H1 (cell line): ENCODE measurements at regions not wholly inside any gene's neighbourhood (a gene's known extent, or its start where the extent isn't known, plus 50 kb on each side); places are given as distances from the start of the nearest gene placed in this dataset.
A peak's percentile ranks its signal among the peaks of the same experiment; 100 is the strongest.

Experiments used
- CTCF ChIA-PET: fragments of 300-600 bp; sonication (Branson Sonifier 250); formaldehyde crosslinking; loops from one replicate; lab custom pipeline; 2021; ENCODE audit not compliant: partially characterized antibody; lab: Charles Lee
- POLR2A ChIA-PET: fragments of 300-600 bp; sonication (Branson Sonifier 250); formaldehyde crosslinking; loops from one replicate; lab custom pipeline; 2021; ENCODE audit warnings: inconsistent platforms; ENCODE audit not compliant: partially characterized antibody; lab: Charles Lee
- DNase-seq, 2 experiments: peaks; one replicate each; pipeline versions ENCODE4 v3.0.0 to v3.0.0-alpha.2; 2010 to 2022; ENCODE audit warnings: low spot score in 2 of 2, low read depth in 1 of 2, mixed read lengths in 1 of 2
- FAIRE-seq: peaks from 2 replicates; lab custom pipeline; 2011; peaks lifted over from hg19 to GRCh38; lab: Jason Lieb, UNC
- H2AFZ ChIP-seq: 2 replicates; pipeline ENCODE4 v1.8.1; 2012; ENCODE audit warnings: low read length, inconsistent platforms
- H2AK5ac ChIP-seq: 2 replicates; pipeline ENCODE4 v1.6.1; 2013; ENCODE audit warnings: low read depth, low read length
- H2BK120ac ChIP-seq: replicated peaks from 2 replicates; pipeline ENCODE3; 2013; ENCODE audit warnings: low read depth, low read length, inconsistent platforms
- H2BK12ac ChIP-seq: 2 replicates; pipeline ENCODE4 v1.6.1; 2013; ENCODE audit warnings: low read depth, low read length
- H2BK15ac ChIP-seq: 2 replicates; pipeline ENCODE4 v1.6.1; 2013; ENCODE audit warnings: low read length
- H2BK20ac ChIP-seq: 2 replicates; pipeline ENCODE4 v1.6.1; 2013; ENCODE audit warnings: low read length
- H2BK5ac ChIP-seq: 2 replicates; pipeline ENCODE4 v1.6.1; 2013; ENCODE audit warnings: low read depth, low read length
- H3K14ac ChIP-seq: 2 replicates; pipeline ENCODE4 v1.6.1; 2013; ENCODE audit warnings: inconsistent platforms; ENCODE audit not compliant: insufficient read length
- H3K18ac ChIP-seq: 2 replicates; pipeline ENCODE4 v1.6.1; 2013; ENCODE audit warnings: low read length; ENCODE audit errors: extremely low read depth
- H3K23ac ChIP-seq: 2 replicates; pipeline ENCODE4 v1.6.1; 2013; ENCODE audit warnings: inconsistent platforms; ENCODE audit not compliant: insufficient read length
- H3K23me2 ChIP-seq: 2 replicates; pipeline ENCODE4 v1.6.1; 2013; ENCODE audit warnings: low read depth, low read length
- H3K27ac ChIP-seq: 2 replicates; pipeline ENCODE4 v1.6.1; 2011; ENCODE audit warnings: low read depth, low read length, inconsistent platforms
- H3K27me3 ChIP-seq, 4 experiments: replicated peaks in 1 of 4; 1 replicate in 1 of 4; 2 replicates in 3 of 4; pipeline versions ENCODE4 v1.6.1 to v1.8.1; 2011 to 2013; ENCODE audit warnings: low read length in 3 of 4, mild to moderate bottlenecking in 3 of 4, inconsistent platforms in 2 of 4, mixed read lengths in 2 of 4, moderate library complexity in 1 of 4; ENCODE audit not compliant: control insufficient read depth in 3 of 4, insufficient read depth in 3 of 4; ENCODE audit errors: extremely low read depth in 1 of 4
- H3K36me3 ChIP-seq, 4 experiments: 2 replicates each; pipeline versions ENCODE4 v1.6.1 to v1.8.1; 2011 to 2013; ENCODE audit warnings: mild to moderate bottlenecking in 4 of 4, low read length in 3 of 4, moderate library complexity in 2 of 4, control low read depth in 1 of 4, inconsistent platforms in 1 of 4; ENCODE audit not compliant: insufficient read depth in 4 of 4, control insufficient read depth in 2 of 4
- H3K4ac ChIP-seq: replicated peaks from 2 replicates; pipeline ENCODE3; 2013; ENCODE audit warnings: low read length, low read depth, mixed read lengths, inconsistent platforms; ENCODE audit not compliant: insufficient read length
- H3K4me1 ChIP-seq, 4 experiments: replicated peaks in 1 of 4; 1 replicate in 1 of 4; 2 replicates in 3 of 4; pipeline versions ENCODE4 v1.6.1 to v1.8.1; 2011 to 2013; ENCODE audit warnings: low read length in 3 of 4, inconsistent platforms in 2 of 4, mixed read lengths in 1 of 4; ENCODE audit not compliant: insufficient read depth in 4 of 4, control insufficient read depth in 3 of 4
- H3K4me2 ChIP-seq, 2 experiments: 2 replicates each; pipeline versions ENCODE4 v1.6.1 to v1.8.1; 2011 to 2013; ENCODE audit warnings: low read depth in 2 of 2, low read length in 2 of 2, control low read depth in 1 of 2, inconsistent platforms in 1 of 2, mild to moderate bottlenecking in 1 of 2; ENCODE audit not compliant: insufficient read depth in 1 of 2
- H3K4me3 ChIP-seq, 4 experiments: fragments of 200-600, 300-600 bp in 1 of 4; sonication (generic), shearing (Covaris generic), sonication (Bioruptor Twin) in 1 of 4; 2 replicates each; pipeline versions ENCODE4 v1.5.1 to v1.8.1; 2011 to 2016; ENCODE audit warnings: low read length in 4 of 4, low read depth in 3 of 4, control low read depth in 2 of 4, inconsistent platforms in 2 of 4, mild to moderate bottlenecking in 2 of 4, mixed read lengths in 1 of 4, moderate library complexity in 1 of 4; ENCODE audit not compliant: insufficient read depth in 2 of 4; ENCODE audit errors: extremely low read depth in 1 of 4
- H3K56ac ChIP-seq: replicated peaks from 2 replicates; pipeline ENCODE3; 2013; ENCODE audit warnings: low read depth, mild to moderate bottlenecking, mixed read lengths, low read length, inconsistent platforms; ENCODE audit not compliant: insufficient read length
- H3K79me1 ChIP-seq: 2 replicates; pipeline ENCODE4 v1.6.1; 2013; ENCODE audit warnings: low read depth, low read length, control low read depth
- H3K79me2 ChIP-seq, 2 experiments: 2 replicates each; pipeline versions ENCODE4 v1.6.1 to v1.8.1; 2012 to 2013; ENCODE audit warnings: low read length in 2 of 2, mild to moderate bottlenecking in 2 of 2, inconsistent platforms in 1 of 2; ENCODE audit not compliant: insufficient read depth in 2 of 2, control insufficient read depth in 1 of 2
- H3K9ac ChIP-seq, 4 experiments: replicated peaks in 1 of 4; 1 replicate in 1 of 4; 2 replicates in 3 of 4; pipeline versions ENCODE4 v1.6.1 to v1.8.1; 2011 to 2013; ENCODE audit warnings: low read depth in 3 of 4, low read length in 3 of 4, control low read depth in 2 of 4, mild to moderate bottlenecking in 2 of 4, moderate library complexity in 2 of 4, inconsistent platforms in 1 of 4; ENCODE audit errors: extremely low read depth in 1 of 4
- H3K9me3 ChIP-seq, 2 experiments: 2 replicates each; pipeline versions ENCODE4 v1.6.1 to v1.8.1; 2012 to 2013; ENCODE audit warnings: mild to moderate bottlenecking in 2 of 2, moderate library complexity in 2 of 2, control low read depth in 1 of 2, inconsistent platforms in 1 of 2, low read depth in 1 of 2, low read length in 1 of 2, mixed read lengths in 1 of 2; ENCODE audit not compliant: insufficient read depth in 2 of 2
- H4K20me1 ChIP-seq, 2 experiments: replicated peaks in 1 of 2; 2 replicates each; pipeline versions ENCODE3 to v1.8.1; 2011 to 2013; ENCODE audit warnings: inconsistent platforms in 2 of 2, low read length in 2 of 2, mild to moderate bottlenecking in 1 of 2; ENCODE audit not compliant: insufficient read depth in 2 of 2, control insufficient read depth in 1 of 2
- H4K5ac ChIP-seq: 2 replicates; pipeline ENCODE4 v1.6.1; 2013; ENCODE audit warnings: low read length, low read depth, mixed read lengths, inconsistent platforms; ENCODE audit not compliant: insufficient read length
- H4K8ac ChIP-seq: 2 replicates; pipeline ENCODE4 v1.8.0; 2013; ENCODE audit warnings: mild to moderate bottlenecking, moderate library complexity, low read length, inconsistent platforms; ENCODE audit not compliant: insufficient read depth; ENCODE audit errors: extremely low read depth
- H4K91ac ChIP-seq: replicated peaks from 2 replicates; pipeline ENCODE3; 2013; ENCODE audit warnings: low read length, mixed read lengths, inconsistent platforms; ENCODE audit not compliant: insufficient read length
- JUND ChIP-seq: IDR thresholded peaks from 2 replicates; pipeline ENCODE4 v1.6.1; 2011; ENCODE audit warnings: mild to moderate bottlenecking, improper control_type of control experiment, low read length
- POU5F1 ChIP-seq: IDR thresholded peaks from 2 replicates; pipeline ENCODE4 v1.6.1; 2011; ENCODE audit warnings: low read depth, mild to moderate bottlenecking, low read length, moderate library complexity
- WGBS, 2 experiments: shearing (Covaris generic) in 1 of 2; methylation state at CpG; one replicate each; pipeline versions ENCODE4 v1.1.6 to v1.1.7; 2013 to 2015; ENCODE audit warnings: low lambda C conversion rate in 2 of 2, mixed read lengths in 2 of 2, inconsistent platforms in 1 of 2, low coverage in 1 of 2, missing lambda C conversion rate in 1 of 2; ENCODE audit not compliant: insufficient replicate concordance in 2 of 2, insufficient coverage in 1 of 2, insufficient read length in 1 of 2; ENCODE audit errors: extremely low coverage in 1 of 2, missing lambda C conversion rate in 1 of 2; 5-methylcytosine and 5-hydroxymethylcytosine counted together

DNA sequence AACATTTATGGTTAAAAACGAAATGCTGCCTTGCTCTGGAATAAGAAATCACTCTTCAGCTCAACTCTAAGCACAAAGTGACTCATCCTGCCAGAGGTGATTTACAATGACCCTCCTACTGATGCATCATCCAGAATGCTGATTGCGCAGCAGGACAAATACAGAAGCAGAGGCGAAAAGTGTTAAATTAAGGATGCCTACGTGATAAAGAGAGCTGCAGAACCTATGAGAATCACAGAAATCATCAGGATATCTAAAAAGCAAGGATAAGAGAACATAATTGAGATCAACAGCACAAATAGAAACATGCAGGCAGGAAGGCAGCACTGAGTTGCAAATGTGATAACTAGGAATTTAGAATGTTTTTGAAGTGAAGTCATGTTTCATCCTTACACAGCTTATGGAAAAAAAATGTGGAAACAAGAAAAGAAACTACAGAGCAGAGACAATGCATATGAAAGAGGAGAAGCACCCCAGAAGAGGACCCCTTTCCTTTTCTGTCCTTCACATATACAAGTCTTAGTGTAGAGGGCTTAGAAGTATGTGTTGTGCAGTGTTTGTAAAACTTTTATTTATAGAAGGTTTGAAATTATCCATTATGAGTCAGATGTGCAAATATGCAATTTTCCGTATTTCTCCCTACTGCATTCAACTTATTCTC is 188.4 kb downstream of the SLC7A11 start:
- no peak overlapping the region for H3K27ac ChIP-seq
- no peak overlapping the region for H2BK15ac ChIP-seq
- no peak overlapping the region for H3K4ac ChIP-seq
- H3K4me3 ChIP-seq: no peak overlapping the region
- WGBS, 2 experiments: 71% methylated on average over 5 of the region's 5 CpGs; no CpG with 5 or more reads in 1 of the 2 experiments
- H2AK5ac ChIP-seq: no peak overlapping the region
- no peak overlapping the region for H3K18ac ChIP-seq
- CTCF ChIA-PET: interaction anchor here (2.0 kb wide), 1 partner anchor 34 kb away, joined by 6 read pairs; no protein-coding TSS in a partner anchor
- no peak for FAIRE-seq
- H3K56ac ChIP-seq: no peak overlapping the region
- no peak overlapping the region for H4K8ac ChIP-seq
- H3K23me2 ChIP-seq: peaks cover 2% of the 10 kb centered on the region; the same call in 1 of the 2 replicates
- H2BK20ac ChIP-seq: no peak overlapping the region
- DNase-seq: no peak
- H3K79me2 ChIP-seq: no peaks in the 10 kb centered on the region
- no peaks in the 10 kb centered on the region for H3K36me3 ChIP-seq
- H3K27me3 ChIP-seq: no peaks in the 10 kb centered on the region
- no peak overlapping the region for H2BK12ac ChIP-seq
- no peaks in the 10 kb centered on the region for H4K20me1 ChIP-seq
- H3K79me1 ChIP-seq: no peaks in the 10 kb centered on the region
- no peak overlapping the region for H2BK120ac ChIP-seq
- no peak overlapping the region for H3K9ac ChIP-seq
- H4K91ac ChIP-seq: no peak overlapping the region
- H3K4me2 ChIP-seq: no peak overlapping the region
- no peak for TF ChIP-seq POU5F1
- peak; percentile 69; the same call in 1 of the 2 replicates for TF ChIP-seq JUND
- TF ChIP-seq, all 59 proteins: peak for 1
- peaks cover 0 to 8% of the 10 kb centered on the region in 2 experiments; a peak in 2 of 4 replicates for H3K9me3 ChIP-seq
- POLR2A ChIA-PET: interaction anchor here (1.0 to 1.5 kb wide), 3 partner anchors 9 to 189 kb away, joined by 3 to 4 read pairs (median 3); partner anchors contain the start of gene SLC7A11
- H4K5ac ChIP-seq: no peak overlapping the region
- H3K14ac ChIP-seq: no peak overlapping the region
- no peak overlapping the region for H2BK5ac ChIP-seq
- H3K23ac ChIP-seq: no peak overlapping the region
- H2AFZ ChIP-seq: no peak overlapping the region
- peaks cover 0 to 7% (median 2%) of the 10 kb centered on the region in 4 experiments; a peak in 3 of 7 replicates for H3K4me1 ChIP-seq
